ENCODE measurements at regions not wholly inside any gene's neighbourhood (a gene's known extent, or its start where the extent isn't known, plus 50 kb on each side); places are given as distances from the start of the nearest gene placed in this dataset.

GRCh38 chr11:112513417-112513816, 252.8 kb upstream of the PLET1 start:
- no peak for DNase-seq (ENCODE audit: low read depth in 2 of 2)

- DNase-seq (ENCODE audit: low read depth in 2 of 2) = no peak
Observed at GRCh38 chr11:112514011-112514740, 253.5 kb upstream of the PLET1 start.

- no peak for DNase-seq (ENCODE audit: low read depth in 2 of 2)
Observed at GRCh38 chr11:112516261-112516660, 255.6 kb upstream of the PLET1 start.

GRCh38 chr11:112516755-112517154, 256.1 kb upstream of the PLET1 start:
- DNase-seq (ENCODE audit: low read depth in 2 of 2) = no peak

GRCh38 chr11:112518371-112518770, 257.7 kb upstream of the PLET1 start:
- DNase-seq (ENCODE audit: low read depth in 2 of 2) = no peak

GRCh38 chr11:112519751-112520150, 259.1 kb upstream of the PLET1 start:
- no peak for DNase-seq (ENCODE audit: low read depth in 2 of 2)

- DNase-seq (ENCODE audit: low read depth in 2 of 2) = no peak
Observed at GRCh38 chr11:112520354-112520753, 259.7 kb upstream of the PLET1 start.

- no peak for DNase-seq (ENCODE audit: low read depth in 2 of 2)
Observed at GRCh38 chr11:112522536-112522935, 261.9 kb upstream of the PLET1 start.

GRCh38 chr11:112523031-112523430, 262.4 kb upstream of the PLET1 start:
- DNase-seq (ENCODE audit: low read depth in 2 of 2) = no peak

- no peak for DNase-seq (ENCODE audit: low read depth in 2 of 2)
Observed at GRCh38 chr11:112523477-112523876, 262.8 kb upstream of the PLET1 start.

- no peak for DNase-seq (ENCODE audit: low read depth in 2 of 2)
Observed at GRCh38 chr11:112523951-112524350, 263.3 kb upstream of the PLET1 start.

GRCh38 chr11:112524798-112525197, 264.1 kb upstream of the PLET1 start:
- no peak for DNase-seq (ENCODE audit: low read depth in 2 of 2)

- no peak for DNase-seq (ENCODE audit: low read depth in 2 of 2)
Observed at GRCh38 chr11:112525270-112525669, 264.6 kb upstream of the PLET1 start.

- no peak for DNase-seq (ENCODE audit: low read depth in 2 of 2)
Observed at GRCh38 chr11:112525844-112526590, 265.4 kb upstream of the PLET1 start.

GRCh38 chr11:112526699-112527416, 266.2 kb upstream of the PLET1 start:
- DNase-seq (ENCODE audit: low read depth in 2 of 2) = no peak

- DNase-seq (ENCODE audit: low read depth in 2 of 2) = no peak
Observed at GRCh38 chr11:112529071-112529470, 268.4 kb upstream of the PLET1 start.

- no peak for DNase-seq (ENCODE audit: low read depth in 2 of 2)
Observed at GRCh38 chr11:112532506-112532905, 271.8 kb upstream of the PLET1 start.

GRCh38 chr11:112533682-112534081, 273.0 kb upstream of the PLET1 start:
- DNase-seq (ENCODE audit: low read depth in 2 of 2) = no peak

GRCh38 chr11:112534208-112534607, 273.5 kb upstream of the PLET1 start:
- no peak for DNase-seq (ENCODE audit: low read depth in 2 of 2)

GRCh38 chr11:112537026-112537425, 276.4 kb upstream of the PLET1 start:
- no peak for DNase-seq (ENCODE audit: low read depth in 2 of 2)

- no peak for DNase-seq (ENCODE audit: low read depth in 2 of 2)
Observed at GRCh38 chr11:112537846-112538330, 277.2 kb upstream of the PLET1 start.

GRCh38 chr11:112538534-112539280, 278.0 kb upstream of the PLET1 start:
- no peak for DNase-seq (ENCODE audit: low read depth in 2 of 2)
